ENCODE measurements at regions not wholly inside any gene's neighbourhood (a gene's known extent, or its start where the extent isn't known, plus 50 kb on each side); places are given as distances from the start of the nearest gene placed in this dataset.

DNA sequence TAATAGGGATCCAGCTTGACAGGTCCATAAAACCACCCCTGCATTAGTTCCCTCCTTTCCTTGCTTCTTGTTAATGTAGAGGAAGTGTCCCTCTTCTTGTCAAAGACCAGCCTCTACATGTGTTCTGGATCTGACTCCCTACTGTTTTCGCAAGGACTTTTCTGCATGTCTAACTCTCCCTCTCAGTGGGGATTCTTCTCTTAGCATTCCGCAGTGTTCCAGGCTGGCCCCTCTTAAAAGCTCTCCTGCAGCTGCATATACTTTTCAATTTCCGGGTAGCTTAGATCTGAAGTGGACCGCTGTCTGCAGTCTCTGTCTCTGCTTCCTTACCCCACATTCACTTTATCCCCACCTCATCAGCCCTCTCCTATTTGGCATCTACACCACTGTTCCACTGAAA, 96.1 kb upstream of the MAN1A1 start:
- TF ChIP-seq, protein P1, sequence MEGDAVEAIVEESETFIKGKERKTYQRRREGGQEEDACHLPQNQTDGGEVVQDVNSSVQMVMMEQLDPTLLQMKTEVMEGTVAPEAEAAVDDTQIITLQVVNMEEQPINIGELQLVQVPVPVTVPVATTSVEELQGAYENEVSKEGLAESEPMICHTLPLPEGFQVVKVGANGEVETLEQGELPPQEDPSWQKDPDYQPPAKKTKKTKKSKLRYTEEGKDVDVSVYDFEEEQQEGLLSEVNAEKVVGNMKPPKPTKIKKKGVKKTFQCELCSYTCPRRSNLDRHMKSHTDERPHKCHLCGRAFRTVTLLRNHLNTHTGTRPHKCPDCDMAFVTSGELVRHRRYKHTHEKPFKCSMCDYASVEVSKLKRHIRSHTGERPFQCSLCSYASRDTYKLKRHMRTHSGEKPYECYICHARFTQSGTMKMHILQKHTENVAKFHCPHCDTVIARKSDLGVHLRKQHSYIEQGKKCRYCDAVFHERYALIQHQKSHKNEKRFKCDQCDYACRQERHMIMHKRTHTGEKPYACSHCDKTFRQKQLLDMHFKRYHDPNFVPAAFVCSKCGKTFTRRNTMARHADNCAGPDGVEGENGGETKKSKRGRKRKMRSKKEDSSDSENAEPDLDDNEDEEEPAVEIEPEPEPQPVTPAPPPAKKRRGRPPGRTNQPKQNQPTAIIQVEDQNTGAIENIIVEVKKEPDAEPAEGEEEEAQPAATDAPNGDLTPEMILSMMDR (IDR thresholded peaks at IDR 0.05) = no peak
- TF ChIP-seq POLR2AphosphoS5 (IDR thresholded peaks at IDR 0.05; ENCODE audit: low read depth, low read length) = no peak
